GM19455 (cell line): ENCODE measurements at regions not wholly inside any gene's neighbourhood (a gene's known extent, or its start where the extent isn't known, plus 50 kb on each side); places are given as distances from the start of the nearest gene placed in this dataset.

Source experiments
- ATAC-seq: cut with Tn5 transposase; IDR thresholded peaks from one replicate; pipeline ENCODE4 v1.9.1; 2021; ENCODE audit not compliant: unreplicated experiment

DNA sequence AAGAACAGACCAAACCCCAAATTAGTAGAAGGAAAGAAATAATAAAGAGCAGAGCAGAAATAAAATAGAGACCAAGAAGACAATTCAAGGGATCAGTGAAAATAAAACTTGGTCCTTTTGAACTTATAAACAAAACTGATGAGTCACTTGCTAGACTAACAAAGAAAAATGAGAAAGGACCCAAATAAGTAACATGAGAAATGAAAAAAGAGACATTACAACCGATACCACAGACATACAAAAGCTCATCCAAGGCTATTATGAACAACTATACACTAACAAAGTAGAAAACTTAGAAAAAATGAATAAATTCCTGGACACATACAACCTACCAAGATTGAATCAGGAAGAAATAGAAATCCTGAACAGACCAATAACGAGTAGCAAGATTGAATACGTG lies 414.5 kb downstream of the HTR7 start:
- no peak for ATAC-seq

DNA sequence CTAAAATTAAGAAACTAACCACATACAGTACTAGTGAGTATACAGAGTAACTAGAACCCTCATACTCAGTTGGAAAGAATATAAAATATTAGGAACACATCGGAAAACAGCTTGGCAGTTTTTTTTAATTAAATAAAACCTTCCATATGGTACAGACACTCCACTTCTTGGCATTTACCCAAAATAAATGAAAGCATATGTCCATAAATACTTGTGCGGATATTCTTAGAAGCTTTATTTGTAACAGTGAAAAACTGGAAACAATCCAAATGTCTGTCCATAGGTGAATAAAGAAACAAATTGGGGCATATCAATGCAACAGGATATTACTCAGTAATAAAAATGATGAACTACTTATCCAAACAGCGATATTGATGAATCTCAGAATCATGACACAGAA lies 410.0 kb downstream of the HTR7 start:
- no peak for ATAC-seq

DNA sequence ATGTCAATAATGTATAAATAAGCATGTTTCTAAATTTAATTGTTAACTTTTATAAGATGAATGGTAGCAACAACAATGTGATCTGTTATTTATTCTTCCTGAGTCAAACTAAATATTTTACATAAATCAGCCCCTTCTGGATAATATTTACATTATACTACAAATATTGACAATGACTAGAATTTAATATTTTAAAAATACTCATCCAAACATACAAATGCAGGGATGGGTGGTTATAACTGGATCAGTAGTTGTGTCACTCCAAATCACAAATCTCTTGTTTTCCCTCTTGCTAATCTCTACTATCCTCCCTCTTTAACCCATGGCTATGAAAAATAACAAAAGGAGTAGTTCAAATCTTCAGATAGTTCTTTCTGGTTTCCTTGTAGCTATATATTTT lies 407.0 kb downstream of the HTR7 start:
- ATAC-seq, result no peak

DNA sequence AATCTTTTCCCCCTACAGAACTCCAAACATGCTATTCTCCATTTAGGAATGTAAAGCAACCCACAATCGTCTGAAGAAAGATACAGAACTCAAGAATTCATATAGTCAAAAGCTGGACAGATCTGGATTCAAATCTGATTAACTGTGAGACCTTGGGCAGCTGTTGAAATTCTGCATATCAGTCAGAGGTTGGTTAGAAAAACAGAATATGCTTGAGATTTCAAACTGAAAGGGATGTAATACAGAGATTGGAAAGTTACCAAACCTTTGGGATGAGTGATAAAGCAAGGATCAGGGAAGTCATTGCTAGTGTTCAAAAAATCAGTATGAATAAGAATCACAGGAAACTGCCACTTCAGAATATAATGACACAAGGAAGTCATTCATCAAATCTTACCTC lies 406.6 kb downstream of the HTR7 start:
- no peak for ATAC-seq

DNA sequence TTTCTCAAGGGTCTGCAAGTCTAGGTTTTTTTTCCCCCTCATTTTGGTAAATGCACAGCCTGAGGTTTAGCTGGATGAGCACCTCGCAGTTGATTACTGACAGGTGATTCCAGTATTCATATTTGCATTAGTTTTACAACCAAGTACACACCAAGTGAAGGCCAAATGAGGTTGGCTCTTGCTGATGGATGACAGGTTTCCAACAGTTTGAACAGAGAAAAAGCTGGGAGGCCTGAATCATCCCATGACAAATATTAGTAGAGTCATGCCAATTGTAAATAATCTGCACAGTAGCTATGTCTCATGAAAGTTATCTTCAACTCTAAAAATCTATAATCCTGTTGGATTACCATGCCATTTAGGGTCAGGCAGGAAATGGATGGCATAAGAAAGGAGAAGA lies 399.8 kb downstream of the HTR7 start:
- no peak for ATAC-seq

DNA sequence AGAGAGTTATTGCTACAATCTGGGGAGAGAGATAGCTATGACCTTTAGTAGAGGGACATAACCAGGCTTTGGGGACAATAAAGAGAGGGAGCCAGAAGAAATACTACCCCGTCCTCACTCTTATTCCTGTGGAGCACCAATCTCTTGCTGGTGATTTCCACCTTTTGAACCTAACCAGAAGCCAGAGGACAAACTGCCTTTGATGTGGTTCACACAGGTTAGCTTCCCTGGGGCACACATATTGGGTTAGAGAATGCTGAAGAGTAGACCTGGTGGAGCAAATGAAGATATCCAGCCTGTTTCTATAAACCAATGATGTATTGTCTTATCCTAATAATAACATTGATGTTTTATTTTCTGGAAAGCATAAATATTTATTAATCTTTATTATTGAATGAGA lies 399.3 kb downstream of the HTR7 start:
- no peak for ATAC-seq

DNA sequence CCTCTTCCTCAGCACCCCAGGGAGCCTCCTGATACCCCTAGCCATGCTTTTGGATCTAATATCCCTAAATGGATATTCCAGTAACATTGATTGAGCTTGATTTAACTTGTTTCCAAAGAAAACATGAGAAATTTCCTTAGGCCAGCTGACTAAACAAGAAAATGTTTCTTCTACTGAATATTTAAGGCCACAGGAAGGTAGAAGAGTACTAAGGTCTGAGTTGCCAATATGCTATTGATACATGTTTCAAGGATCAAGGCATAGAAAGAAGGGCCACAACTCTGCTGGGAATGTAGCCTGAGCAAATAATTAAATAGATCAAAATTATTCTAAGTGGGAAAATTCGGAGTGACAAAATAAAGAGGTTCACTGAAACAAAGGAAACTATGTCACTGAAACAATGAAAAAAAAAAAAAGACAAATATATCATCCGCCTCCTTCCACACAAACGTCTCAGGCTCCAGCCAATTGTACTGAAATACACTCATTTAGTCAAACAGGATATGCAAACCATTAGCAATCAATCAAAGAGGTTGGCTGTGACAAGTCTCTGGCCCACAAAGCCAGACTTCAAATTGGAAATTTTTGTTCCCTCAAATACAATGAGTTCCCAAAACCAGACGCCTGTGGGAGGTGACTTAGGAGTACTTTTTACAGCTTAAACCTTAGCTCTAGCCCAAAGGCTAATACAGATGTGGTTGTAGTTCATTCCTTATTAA lies 396.2 kb downstream of the HTR7 start:
- no peak for ATAC-seq

DNA sequence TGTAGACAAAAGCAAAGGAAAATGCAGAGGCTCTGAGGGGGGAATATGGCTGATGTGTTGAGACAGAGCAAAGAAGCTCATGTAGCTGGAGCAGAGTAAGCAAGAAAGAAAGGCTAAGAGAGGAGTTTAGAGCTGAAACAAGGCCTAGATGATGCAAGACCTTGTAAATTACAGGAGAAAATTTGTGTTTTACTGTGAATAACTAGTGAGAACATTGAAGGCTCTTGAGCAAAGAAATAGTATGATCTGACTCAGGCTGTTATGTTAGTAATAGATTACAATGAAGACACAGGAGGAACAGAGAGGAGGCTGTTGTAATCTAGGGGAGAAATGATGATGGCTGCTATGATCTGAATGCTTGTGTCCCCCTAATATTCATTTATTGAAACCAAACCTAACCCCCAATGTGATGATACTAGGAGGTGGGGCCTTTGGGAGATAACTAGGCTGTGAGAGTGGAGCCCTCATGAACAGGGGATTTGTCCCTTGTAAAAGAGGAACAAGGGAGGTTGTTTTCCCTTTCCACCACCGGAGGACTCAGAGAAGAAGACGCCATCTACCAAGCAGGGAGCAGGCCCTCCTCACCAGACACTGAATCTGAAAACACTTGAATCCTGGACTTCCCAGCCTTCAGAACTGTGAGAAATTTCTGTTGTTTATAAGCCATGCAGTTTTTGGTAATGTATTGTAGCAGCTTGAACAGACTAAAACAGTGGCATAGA lies 394.9 kb downstream of the HTR7 start:
- no peak for ATAC-seq

DNA sequence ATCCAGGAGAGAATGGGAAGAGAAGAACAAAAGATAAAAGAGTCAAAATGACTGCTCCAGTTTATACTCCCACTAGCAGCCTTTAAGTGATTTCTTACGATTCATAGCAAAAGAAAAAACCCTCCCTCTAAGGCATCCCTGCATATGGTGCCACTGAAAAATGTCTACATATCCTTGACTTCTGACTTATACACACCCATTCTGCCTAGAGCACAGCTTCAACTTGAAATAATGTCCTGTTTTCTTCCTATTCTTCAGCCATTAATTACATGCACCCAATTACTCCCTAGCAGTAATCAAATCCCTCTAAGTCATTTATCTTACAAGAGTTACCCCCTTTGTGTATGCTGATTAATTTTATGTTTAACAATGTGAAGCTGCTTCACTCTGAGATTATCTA lies 393.5 kb downstream of the HTR7 start:
- no peak for ATAC-seq

DNA sequence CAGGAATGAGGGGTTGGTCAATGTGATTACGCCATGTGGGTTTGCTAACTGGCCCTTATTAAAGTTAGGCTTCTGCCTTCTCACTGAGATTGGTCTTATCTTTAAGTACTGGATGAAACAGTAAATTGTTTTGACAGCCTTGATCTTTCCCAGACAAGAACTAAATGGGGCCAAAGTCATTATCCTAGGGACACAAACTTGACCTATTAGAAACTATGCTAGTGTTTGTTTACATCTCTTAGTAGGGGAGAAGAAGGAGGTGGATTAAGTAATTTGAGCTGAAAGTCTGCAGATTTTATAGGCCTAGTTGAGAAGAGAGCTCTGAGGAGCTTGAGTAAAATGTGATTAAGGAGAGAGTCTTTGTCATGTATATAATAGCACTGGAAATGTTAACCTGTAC lies 386.9 kb downstream of the HTR7 start:
- ATAC-seq, result no peak

DNA sequence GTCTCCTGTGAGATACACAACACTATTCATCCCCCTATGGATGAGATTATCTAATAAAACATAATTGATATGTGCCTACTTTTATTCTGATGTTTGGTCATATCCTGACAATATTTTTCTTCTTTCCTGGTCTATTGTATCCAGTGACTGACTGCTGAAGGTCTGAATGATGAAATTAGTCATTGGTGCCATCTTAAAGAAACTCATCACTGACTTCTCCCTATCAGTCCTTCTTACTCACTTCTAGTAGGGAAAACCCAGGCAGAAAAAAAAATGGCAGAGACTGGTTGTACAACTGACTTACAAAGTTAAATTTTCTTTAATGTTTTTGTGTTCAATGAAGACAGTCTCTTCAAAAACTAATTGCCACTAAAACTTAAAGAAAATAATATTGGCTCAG lies 377.4 kb downstream of the HTR7 start:
- ATAC-seq, result no peak

DNA sequence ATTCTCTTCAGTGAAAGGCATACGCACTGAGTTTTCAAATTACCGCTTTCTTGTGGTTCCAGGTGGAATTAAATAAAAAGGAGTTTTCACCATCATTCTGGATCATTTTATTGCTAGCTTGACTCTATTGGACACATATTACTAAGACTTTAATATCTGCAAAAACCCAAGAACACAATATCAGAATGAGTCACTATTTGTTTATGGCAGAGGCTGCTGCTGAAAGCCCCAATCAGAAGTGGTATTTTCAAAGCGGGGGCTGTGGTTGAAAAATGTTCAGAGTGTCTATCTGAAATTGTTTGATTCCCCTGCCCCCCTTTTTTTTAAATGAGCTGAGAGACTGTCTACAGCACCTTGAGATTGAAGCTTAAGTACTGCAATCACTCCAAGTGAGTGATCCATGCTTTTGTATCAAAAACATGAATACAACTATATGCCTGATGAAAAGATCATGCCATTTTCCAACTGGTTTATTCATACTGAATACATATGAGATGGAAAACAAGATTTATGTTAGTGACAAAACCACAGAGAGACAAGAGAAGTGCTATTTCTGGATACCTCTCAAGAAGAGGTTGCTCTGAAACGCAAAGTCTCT lies 376.4 kb downstream of the HTR7 start:
- no peak for ATAC-seq

DNA sequence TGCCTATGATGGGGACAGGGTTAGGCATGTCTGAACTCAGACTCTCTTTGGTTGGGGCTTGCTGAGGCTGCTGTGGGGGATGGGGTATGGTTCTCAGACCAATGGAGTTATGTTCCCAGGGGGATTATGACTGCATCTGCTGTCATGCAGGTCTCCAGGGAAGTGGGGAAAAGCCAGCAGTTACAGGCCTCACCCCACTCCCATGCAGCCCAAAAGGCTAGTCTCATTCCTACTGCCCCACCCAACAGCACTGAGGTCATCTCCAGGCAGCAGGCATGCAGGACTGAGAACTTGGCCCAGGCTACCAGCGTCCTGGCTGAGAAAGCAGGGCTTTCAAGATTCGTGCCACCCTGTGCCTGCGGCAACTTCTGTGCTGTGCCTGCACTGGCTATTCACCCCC lies 373.3 kb downstream of the HTR7 start:
- ATAC-seq, result no peak

DNA sequence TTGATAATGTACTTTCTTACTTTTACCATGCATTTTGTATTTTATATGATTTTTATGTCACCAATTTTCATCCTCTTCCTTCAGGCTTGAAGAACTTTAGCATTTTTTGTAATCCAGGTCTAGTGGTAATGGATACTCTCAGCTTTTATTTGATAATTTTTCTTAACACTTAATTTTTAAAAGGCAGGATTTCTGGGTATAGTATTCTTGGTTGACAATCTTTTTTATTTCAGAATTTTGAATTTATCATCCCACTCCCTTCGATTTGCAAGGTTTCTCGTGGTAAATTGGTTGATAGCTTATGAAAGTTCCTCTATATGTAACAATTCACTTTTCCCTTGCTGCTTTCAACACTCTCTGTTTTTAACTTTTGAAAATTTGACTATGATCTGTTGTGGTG lies 363.7 kb downstream of the HTR7 start:
- no peak for ATAC-seq

DNA sequence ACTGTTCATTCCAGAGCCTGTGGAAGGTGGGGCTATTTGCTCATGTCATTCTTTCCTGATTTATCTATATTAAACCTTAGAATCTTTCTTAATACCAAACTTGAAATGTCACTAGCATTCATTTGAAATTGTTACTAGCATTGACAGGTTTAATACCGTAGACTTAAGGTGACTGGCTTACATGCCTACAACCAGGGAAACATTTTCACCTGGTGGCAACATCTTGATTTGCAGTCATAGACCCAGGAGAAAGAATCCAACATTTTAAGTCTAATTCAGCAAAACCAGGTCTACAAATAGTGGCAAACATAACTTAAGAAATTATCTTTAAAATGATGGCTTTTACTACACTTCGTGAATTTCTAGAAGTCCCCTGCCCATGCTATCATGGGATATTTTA lies 353.7 kb downstream of the HTR7 start:
- ATAC-seq, result no peak

DNA sequence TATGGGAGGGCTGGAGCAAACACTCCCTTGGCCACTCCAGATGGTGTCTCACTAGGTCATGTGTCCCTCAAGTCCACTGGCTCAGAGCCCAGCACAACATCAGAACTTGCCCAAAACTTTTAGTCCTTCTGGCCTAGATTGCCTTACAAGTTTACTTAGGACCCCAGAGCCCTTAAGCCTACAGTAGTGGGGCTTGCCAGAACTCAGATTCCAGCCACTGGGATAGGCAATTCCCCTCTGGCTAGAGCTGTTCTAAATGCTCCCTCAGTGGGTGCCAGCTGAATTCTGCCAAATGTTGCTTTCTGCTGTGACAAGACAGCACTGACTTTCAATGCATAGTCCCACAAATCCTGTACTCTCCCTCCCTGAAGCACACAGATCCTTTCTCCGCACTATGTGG lies 331.1 kb downstream of the HTR7 start:
- ATAC-seq, result no peak

DNA sequence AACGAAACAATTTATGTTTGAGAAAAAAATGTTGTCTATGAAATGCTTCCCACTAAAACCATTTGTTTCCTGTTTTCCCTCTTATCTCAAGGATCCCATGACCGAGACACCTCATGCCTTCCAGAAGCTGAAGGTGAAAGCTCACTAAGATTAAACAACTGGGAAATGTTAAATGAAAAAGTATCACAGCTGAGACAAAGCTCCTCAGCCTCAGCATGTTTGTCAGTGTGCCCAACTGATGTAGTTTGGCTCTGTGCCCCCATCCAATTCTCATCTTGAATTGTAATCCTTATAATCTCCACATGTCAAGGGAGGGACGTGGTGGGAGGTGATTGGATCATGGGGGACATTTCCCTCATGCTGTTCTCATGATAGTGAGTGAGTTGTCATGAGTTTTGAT lies 327.3 kb downstream of the HTR7 start:
- ATAC-seq, result no peak

DNA sequence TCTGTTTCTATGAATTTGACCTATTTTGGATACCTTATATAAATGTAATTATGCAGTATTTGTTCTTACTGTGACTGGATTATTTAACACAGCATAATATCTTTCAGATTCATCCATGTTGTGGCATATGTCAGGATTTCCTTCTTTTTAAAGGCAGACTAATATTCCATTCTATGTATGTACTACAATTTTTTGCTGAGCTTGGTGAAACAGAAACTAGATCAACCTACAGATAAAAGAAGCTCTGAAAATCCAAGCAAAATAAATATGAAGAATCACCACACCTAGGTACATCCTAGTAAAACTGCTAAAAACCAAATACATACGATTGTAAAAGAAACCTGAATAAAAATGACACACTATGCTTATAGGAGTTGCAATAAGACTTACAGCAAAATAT lies 300.5 kb downstream of the HTR7 start:
- no peak for ATAC-seq

DNA sequence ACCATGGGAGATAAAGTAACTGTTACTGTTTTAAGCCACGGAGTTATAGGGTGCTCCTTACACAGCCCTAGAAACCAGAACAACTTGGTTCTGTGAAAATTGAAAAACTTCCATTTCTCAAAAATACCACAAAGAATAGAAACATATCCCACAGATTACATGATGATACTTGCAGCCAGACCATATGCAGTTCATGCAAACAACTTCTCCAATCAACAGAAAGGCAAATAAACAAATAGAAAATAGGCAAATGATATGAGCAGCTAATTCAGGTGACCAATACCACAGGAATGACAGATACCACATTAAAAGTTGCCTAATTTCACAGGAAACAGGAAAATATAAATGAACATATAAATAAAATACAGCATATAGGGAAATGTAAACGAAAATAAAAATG lies 297.5 kb downstream of the HTR7 start:
- no peak for ATAC-seq

DNA sequence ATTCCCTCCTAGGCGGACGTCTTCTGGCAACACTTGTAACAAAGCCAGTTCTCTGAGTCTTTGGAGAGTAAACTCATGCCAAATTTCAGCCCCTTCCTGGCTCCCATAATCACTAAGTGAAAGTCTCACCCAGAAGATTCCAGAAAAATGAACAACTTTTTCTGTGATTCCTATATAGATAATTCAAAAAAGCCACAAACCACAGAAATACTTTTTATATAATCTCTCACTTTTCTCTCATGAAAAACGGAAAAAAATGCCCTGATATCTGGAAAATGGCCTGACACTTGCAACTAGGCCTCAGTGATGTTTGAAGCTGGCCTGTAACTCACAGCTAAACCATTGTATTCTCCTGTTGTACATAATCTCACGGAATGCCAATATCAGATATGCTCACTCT lies 296.2 kb downstream of the HTR7 start:
- no peak for ATAC-seq

DNA sequence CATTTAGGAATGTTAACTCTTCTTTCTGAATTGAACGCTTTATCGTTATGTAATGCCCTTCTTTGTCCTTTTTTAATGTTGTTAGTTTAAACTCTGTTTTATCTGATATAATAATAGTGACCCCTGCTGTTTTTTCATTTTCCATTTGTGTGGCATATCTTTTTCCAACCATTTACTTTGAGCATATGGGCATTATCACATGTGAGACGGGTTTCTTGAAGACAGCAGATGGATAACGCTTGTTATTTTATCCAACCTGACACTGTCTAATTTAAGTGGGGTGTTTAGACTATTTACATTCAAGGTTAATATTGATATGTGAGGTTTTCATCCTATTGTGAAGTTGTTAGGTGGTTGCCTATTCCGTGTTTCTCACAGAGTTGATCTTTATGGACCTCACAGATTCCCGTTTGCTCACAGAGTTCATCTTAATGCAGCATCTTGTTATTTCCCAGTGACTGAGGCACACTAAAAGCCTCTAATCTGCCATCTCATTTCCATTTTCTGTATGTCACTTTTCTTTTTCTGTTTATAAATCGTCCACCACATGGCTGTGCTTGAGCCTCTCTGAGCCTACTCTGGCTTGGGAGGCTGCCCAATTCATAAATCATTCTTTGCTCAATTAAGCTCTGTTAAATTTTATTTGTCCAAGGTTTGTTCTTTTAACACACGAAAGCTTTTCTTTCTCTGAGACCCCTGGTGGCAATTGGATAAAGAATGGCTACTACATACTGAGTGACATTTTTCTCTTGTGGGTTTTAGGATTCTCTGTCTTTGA lies 286.2 kb downstream of the HTR7 start:
- ATAC-seq, result no peak

DNA sequence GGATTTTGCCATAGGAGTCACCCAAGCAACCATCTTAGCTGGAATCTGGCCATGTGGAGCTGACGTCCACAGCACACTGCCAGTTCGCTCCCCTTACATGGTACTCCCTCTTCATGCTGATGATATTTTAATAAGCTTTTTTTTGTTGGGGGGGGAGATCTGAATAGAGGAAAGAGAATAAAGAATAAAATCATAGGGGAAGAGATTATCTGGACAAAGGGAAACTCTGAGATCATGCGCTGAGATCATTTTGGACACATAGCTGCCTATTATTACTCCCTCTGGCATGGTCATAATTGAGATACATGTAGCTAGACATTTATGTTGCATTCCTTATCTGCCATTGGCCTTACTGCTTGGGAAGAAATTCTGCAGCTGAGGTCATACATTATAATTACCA lies 282.7 kb downstream of the HTR7 start:
- no peak for ATAC-seq
